ENCODE measurements at regions not wholly inside any gene's neighbourhood (a gene's known extent, or its start where the extent isn't known, plus 50 kb on each side); places are given as distances from the start of the nearest gene placed in this dataset.

GRCh38 chr12:30463636-30464035 is 232.0 kb downstream of the IPO8 start:
- Histone ChIP-seq H3K9ac (ENCODE audit: insufficient read depth, low read length, poor library complexity, severe bottlenecking) (no peak overlapping the region), H2AFZ (ENCODE audit: insufficient read depth, low read depth, low read length, poor library complexity, severe bottlenecking) (no peak overlapping the region), H3K27ac (ENCODE audit: low read depth in 1 of 2, low read length in 2 of 2) (no peak overlapping the region), H3K4me2 (replicated peaks; ENCODE audit: extremely low read depth, low read length, poor library complexity, severe bottlenecking) (no peak overlapping the region), H3K4me1 (ENCODE audit: control insufficient read depth in 1 of 2, insufficient read depth in 2 of 2, low read length in 2 of 2) (no peaks in the 10 kb centered on the region), H3K9me3 (replicated peaks in 1 of 2; ENCODE audit: control insufficient read depth in 1 of 2, insufficient read depth in 1 of 2, low read length in 2 of 2) (peaks cover 8 to 9% of the 10 kb centered on the region in 2 donors), H3K79me2 (ENCODE audit: insufficient read depth, low read length) (no peaks in the 10 kb centered on the region), H3K4me3 (replicated peaks in 1 of 3; ENCODE audit: low read depth in 2 of 3, low read length in 3 of 3) (no peak overlapping the region), H3K36me3 (replicated peaks in 1 of 2; ENCODE audit: control insufficient read depth in 1 of 2, insufficient read depth in 2 of 2, low read length in 2 of 2) (no peaks in the 10 kb centered on the region), H4K20me1 (ENCODE audit: insufficient read depth, low read length) (no peaks in the 10 kb centered on the region), H3K27me3 (ENCODE audit: control insufficient read depth in 2 of 2, insufficient read depth in 2 of 2, low read length in 2 of 2) (no peaks in the 10 kb centered on the region)
- Mint-ChIP-seq H3K4me3 (no peak overlapping the region), H3K4me1 (no peaks in the 10 kb centered on the region), H3K36me3 (no peaks in the 10 kb centered on the region), H3K27me3 (ENCODE audit: low read depth in 3 of 3) (peaks cover 0 to 2% (median 0%) of the 10 kb centered on the region in 3 donors), H3K27ac (no peak overlapping the region), H3K9me3 (peaks cover 2 to 7% (median 3%) of the 10 kb centered on the region in 7 donors)
- DNase-seq = no peak
- TF ChIP-seq, protein P1, sequence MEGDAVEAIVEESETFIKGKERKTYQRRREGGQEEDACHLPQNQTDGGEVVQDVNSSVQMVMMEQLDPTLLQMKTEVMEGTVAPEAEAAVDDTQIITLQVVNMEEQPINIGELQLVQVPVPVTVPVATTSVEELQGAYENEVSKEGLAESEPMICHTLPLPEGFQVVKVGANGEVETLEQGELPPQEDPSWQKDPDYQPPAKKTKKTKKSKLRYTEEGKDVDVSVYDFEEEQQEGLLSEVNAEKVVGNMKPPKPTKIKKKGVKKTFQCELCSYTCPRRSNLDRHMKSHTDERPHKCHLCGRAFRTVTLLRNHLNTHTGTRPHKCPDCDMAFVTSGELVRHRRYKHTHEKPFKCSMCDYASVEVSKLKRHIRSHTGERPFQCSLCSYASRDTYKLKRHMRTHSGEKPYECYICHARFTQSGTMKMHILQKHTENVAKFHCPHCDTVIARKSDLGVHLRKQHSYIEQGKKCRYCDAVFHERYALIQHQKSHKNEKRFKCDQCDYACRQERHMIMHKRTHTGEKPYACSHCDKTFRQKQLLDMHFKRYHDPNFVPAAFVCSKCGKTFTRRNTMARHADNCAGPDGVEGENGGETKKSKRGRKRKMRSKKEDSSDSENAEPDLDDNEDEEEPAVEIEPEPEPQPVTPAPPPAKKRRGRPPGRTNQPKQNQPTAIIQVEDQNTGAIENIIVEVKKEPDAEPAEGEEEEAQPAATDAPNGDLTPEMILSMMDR (IDR thresholded peaks at IDR 0.05) = no peak
- 43% methylated on average over 2 of the region's 2 CpGs for WGBS (ENCODE audit: insufficient coverage)
- intact Hi-C loops (cut with micrococcal nuclease) = no loop called here

DNA sequence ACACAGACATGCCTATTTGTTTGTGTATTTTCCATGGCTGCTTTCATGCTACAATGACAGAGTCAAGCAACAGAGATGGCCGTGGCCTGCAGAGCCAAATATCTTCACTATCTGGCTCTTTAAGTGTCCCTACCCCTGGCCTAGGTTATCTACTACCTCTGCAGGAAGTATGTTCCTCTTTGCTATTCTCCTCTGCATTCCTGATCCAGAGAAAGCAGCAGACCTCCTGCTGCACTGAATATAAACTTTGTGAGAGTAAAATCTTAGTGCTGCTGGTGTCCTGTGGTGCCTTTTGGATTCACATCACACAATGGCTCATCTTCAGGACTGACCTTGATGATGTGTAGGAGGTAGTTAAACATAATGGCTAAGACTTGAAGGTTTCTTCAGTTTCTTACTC is 233.4 kb downstream of the IPO8 start:
- Histone ChIP-seq H3K4me1 (ENCODE audit: control insufficient read depth in 1 of 2, insufficient read depth in 2 of 2, low read length in 2 of 2) (no peaks in the 10 kb centered on the region), H2AFZ (ENCODE audit: insufficient read depth, low read depth, low read length, poor library complexity, severe bottlenecking) (no peak overlapping the region), H3K4me3 (replicated peaks in 1 of 3; ENCODE audit: low read depth in 2 of 3, low read length in 3 of 3) (no peak overlapping the region), H3K4me2 (replicated peaks; ENCODE audit: extremely low read depth, low read length, poor library complexity, severe bottlenecking) (no peak overlapping the region), H3K79me2 (ENCODE audit: insufficient read depth, low read length) (no peaks in the 10 kb centered on the region), H3K27ac (ENCODE audit: low read depth in 1 of 2, low read length in 2 of 2) (no peak overlapping the region), H3K9me3 (replicated peaks in 1 of 2; ENCODE audit: control insufficient read depth in 1 of 2, insufficient read depth in 1 of 2, low read length in 2 of 2) (peaks cover 9 to 12% of the 10 kb centered on the region in 2 donors), H4K20me1 (ENCODE audit: insufficient read depth, low read length) (no peaks in the 10 kb centered on the region), H3K9ac (ENCODE audit: insufficient read depth, low read length, poor library complexity, severe bottlenecking) (no peak overlapping the region), H3K27me3 (ENCODE audit: control insufficient read depth in 2 of 2, insufficient read depth in 2 of 2, low read length in 2 of 2) (no peaks in the 10 kb centered on the region), H3K36me3 (replicated peaks in 1 of 2; ENCODE audit: control insufficient read depth in 1 of 2, insufficient read depth in 2 of 2, low read length in 2 of 2) (no peaks in the 10 kb centered on the region)
- H3K4me3 Mint-ChIP-seq = no peak overlapping the region
- intact Hi-C loops (cut with micrococcal nuclease) = no loop called here
- peaks cover 0 to 2% (median 0%) of the 10 kb centered on the region in 3 donors for H3K27me3 Mint-ChIP-seq (ENCODE audit: low read depth in 3 of 3)
- WGBS (ENCODE audit: insufficient coverage) = no CpG with 5 or more reads among the region's 1 CpG
- DNase-seq = no peak
- no peaks in the 10 kb centered on the region for H3K4me1 Mint-ChIP-seq
- TF ChIP-seq, protein P1 (IDR thresholded peaks at IDR 0.05) = no peak
- no peak overlapping the region for H3K27ac Mint-ChIP-seq
- H3K36me3 Mint-ChIP-seq = no peaks in the 10 kb centered on the region
- peaks cover 2 to 7% (median 5%) of the 10 kb centered on the region in 7 donors for H3K9me3 Mint-ChIP-seq
